ENCODE measurements at regions not wholly inside any gene's neighbourhood (a gene's known extent, or its start where the extent isn't known, plus 50 kb on each side); places are given as distances from the start of the nearest gene placed in this dataset.
"Not testable (repeated sequence)": the region's sequence is repeated elsewhere in the genome, so short reads cannot be mapped to it uniquely, and the experiment has no call there.

DNA sequence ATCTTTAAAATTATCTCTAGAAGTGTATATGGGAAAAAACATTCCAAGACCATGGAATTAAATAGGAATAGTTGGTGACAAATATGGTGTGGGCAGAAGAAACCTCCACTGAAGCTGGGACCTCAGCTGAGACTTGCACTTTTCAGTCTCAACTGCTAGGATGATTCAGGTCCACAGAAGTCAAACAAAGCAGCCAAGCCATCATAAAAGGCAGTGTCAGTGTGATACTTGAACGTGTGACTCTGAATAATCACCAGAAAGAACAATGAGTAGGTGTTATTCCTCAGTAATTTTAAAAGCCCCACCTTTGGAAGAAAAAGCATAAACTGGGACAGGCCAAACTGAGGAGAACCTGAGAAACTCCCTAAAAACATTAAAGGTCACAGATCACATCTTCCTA, 90.7 kb downstream of the ZNF281 start:
- no peak for DNase-seq (ENCODE audit: low spot score)

DNA sequence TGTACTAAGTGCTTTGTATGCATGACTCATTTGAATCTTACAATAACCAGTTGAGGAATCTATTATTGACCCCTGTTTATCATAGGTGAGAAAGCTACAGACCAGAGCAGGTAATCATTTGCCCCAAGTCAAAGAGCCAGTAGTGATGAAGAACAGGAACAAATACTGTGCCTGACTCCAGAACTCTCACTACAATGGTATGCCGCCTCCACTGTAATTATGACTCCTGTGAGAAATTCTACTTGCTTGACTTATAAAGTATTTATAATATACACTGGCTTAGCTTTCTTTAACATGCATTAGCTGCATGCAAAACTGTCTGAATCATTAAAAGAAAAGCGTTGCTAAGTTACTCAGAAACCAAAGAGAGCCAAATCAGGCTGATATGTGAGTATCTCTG, 92.6 kb downstream of the ZNF281 start:
- no peak for DNase-seq (ENCODE audit: low spot score)

DNA sequence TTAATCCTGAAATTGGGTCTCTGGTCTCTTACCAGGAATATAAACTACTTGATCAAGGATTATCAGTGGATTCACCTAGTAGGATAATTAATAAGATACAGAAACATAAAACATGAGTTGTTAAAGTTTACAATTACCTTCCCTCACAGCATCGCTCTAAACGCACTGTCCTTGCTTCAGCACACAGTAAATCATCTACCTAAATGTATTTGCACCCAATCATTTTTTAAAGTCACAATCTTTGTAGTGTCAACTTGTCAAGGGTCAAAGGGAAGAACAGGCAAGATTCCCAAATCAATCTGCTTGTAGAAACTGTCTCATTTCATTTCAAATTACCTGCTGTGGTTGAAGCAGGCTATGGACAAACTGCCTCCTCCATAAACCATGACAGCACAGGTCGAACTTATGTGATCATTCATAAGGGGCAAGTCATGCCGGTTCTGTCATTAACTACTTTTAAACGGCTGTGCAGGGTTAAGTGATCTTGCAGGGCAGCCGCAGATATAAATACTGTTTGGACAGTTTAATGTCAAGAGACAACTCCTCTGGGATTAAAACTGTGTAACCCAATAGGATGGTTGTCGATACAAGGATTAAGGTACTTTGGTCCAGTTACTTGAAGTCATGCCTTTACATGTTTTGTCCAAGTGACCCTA, 93.6 kb downstream of the ZNF281 start:
- no peak for DNase-seq (ENCODE audit: low spot score)

DNA sequence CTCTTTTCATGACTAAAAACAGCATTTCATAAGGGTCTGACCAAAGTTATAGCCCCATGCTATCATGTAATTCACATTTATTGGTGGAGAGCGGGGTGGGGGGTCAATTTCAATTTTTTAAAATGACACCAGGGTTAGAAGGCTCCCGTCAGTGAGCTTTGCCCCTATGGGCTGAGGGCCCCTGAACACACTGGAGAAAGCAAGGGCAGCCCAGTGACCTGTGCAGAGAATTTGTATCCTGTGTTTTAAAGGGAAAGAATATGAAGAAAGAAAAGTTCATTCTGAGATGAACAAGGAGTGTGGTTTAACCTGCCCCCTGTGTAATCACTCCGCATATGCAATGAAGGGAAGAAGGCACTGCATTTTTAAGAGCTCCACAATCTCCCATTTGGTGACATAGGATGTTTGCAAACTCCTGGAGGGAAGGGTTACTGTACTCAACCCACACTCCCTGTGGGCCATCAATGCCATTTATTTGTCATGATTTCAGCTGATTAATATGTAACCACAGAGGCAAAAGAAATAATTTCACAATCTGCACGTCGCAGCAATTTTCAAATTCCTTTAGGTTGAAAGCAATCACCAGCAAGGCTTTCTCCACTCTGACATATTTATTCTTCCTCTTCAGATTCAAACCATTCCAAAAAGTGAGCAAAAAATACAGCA, 95.6 kb downstream of the ZNF281 start:
- DNase-seq (ENCODE audit: low spot score), result no peak

DNA sequence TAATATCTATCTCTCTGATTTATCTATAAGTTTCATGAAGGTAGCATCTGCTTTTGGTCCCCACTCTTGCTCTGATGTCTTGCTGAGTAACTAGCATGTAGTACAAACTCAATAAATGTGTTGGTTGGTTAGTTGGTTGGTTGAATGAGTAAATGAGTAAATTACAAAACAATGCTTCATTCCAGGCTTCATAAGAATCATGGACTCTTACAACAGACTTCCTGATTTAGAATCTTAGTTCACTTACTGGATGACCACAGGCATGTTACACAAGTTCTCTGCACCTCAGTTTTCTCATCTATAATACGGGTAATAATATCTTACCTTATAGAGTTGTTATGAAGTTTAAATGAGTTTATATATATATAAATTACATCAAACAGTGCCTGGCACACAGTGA, 98.6 kb downstream of the ZNF281 start:
- no peak for DNase-seq (ENCODE audit: low spot score)

DNA sequence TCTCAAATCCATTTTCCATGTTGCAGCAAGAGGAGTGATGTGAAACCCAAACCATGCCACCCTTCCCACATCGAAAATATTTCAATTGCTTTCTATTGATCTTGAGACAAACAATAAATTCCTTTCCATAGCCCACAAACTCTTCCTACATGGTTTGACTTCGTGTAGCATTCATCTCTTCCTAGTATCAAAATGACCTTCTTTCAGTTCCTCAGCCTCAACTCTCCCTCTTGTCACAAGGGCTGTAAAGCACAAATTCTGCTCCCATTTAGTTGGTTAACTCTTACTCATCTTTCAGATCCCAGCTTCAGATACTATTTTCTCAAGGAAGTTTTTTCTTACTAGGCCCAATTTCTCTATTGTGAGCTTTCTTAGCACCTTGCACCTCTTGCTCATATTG, 99.0 kb downstream of the ZNF281 start:
- no peak for DNase-seq (ENCODE audit: low spot score)

DNA sequence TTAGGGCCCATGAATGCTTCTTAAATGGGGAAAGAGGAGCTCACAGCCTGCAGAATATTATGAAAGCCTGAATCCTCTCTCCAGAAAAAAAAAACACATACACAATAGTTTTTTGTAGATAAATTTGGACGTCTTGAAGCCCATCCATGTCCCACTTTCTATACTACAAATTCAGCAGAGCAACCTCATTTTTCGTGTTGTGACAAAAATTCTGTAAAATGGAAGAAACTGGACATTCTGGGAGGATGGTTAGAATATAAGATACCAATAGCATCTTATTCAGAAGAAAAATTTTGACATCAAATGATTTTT, 102.1 kb downstream of the ZNF281 start:
- no peak for DNase-seq (ENCODE audit: low spot score)

DNA sequence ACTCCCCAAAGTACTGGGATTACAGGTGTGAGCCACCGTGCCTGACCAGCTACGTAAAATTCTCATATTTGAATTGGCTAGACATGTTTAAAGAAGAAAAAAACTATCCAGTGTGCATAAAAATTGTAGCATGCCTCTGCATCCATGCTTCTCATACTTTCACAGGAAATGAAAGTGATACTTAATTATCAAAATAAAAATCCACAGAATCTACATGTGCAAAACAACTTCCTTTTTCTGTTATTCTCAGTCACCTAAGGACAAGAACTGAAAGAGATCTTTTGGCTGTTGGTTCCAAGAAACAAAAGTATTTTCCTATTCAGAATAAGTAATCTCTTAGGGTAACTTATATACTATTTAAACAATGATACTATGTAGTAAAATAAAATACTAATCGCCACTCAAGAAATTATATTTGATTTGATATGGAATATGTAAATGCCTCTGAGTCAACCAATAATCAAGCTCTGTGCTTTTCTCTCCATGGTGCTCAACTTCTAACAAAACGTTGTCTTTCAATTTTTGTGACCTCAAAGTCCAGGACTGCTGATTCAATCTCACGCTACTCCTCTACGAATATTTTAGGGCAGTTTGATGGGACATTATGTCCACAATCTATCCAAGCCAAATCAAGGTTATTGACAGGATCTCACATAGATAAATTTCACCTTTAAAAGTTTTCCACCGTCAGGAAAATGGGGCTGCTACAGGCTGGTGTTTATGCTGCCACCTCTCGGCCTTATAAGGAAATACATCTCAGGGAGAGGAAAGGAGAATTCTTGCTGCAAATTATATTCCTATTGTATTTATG, 102.7 kb downstream of the ZNF281 start:
- peak; percentile 52 for DNase-seq (ENCODE audit: low spot score)

DNA sequence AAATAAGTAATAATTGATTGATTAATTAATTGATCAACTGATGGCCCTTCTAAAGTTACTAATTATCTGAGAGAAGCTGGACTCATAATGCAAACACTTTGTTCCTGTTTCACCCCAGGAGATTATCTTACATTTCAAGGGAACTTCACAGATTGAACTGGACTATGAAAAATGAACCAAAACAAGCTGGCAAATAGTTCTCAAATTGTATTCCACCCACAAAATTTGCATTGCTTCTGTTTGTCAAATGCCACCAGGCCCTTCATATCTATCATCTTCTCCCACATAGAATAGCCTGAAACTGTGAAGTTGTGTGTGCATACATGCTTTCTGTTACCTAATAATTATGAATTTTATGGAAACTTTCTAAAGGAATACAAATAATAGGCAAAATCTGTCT, 104.0 kb downstream of the ZNF281 start:
- no peak for DNase-seq (ENCODE audit: low spot score)

DNA sequence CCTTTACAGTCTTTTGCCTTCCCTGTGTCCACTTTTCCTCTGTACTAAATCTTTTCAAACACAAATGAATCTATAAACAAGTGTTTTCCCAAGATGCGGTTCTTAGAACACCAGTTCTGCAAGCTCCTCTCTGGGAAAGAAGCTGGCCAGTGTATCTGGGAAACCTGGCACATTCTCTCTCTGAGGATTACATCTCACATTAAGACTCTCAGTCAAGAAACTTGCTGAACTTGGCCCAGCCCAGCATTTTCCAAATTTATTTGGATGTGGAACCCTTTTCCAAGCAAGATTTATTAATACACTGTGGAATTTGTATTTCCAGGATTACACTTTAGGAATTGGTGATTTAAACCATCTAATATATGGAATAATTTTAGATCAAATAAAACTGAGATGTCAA, 105.7 kb downstream of the ZNF281 start:
- DNase-seq (ENCODE audit: low spot score), result no peak

DNA sequence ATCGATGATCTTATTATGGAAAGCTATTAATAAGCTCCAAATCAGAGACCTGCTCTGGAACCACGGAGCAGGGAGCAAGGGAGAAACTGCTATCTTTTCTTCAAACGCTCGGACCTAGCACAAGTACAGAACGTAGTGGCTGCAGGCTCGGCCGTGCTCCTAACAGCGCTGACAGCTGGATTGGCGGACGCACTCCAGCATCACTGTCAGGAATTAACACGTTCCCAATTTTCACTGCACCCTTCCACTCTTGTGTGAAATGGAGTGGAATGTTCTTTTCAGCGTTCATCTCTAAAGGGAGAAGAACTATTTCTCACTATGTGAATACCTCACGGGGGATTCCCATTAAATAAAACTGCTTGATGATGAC, 106.9 kb downstream of the ZNF281 start:
- DNase-seq (ENCODE audit: low spot score), result no peak

DNA sequence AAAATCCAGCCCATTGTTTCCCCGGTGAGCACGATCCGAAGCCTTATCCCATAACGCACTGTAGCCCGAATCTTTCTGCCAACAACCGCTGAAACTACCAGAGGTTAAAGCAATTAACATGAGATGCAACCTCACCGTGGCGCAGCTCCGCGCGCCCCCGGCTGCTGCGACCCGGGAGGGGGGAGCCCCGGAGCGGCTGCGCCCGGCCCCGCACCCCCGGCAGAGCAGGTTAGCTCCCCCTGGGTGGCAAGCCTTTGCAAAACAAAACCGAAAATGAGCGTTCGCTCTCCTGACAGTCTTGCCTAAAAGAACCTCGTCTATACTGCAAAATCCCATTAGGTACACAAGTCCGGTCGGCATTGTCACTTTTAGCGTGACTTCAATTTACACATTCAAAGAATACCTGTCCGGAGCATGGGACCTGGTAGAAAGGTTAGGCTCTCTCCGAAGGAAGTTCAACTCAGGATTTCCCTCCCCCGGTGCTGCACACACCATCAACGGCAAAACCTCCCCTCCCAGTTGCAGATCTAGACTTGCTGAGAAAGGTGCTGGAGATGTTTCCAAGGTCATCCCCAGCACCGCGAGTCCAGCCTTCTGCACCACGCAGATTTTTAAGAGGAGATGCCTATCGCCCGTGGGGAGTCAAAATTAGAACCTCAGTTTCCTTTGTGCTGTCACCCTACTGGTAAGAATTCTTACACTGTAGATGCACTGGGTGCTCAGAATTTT, 107.5 kb downstream of the ZNF281 start:
- peak; percentile 14 for DNase-seq (ENCODE audit: low spot score)

DNA sequence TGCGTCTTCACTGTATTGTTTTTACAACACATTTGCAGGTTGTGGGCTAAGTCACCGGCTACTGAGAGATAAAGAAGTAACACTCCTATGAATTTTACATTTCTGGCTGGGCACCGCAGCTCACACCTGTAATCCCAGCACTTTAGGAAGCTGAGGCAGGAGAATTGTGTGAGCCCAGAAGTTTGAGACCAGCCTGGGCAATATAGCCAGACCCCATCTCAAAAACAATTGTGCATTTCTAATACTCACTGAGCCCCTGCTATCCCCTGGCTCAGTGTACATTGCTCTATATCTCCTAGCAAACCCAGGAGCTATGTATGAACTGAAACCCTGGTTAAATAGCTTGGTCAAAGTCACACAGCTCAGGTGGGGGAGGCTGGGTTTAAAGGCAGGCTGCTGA, 108.7 kb downstream of the ZNF281 start:
- no peak for DNase-seq (ENCODE audit: low spot score)

DNA sequence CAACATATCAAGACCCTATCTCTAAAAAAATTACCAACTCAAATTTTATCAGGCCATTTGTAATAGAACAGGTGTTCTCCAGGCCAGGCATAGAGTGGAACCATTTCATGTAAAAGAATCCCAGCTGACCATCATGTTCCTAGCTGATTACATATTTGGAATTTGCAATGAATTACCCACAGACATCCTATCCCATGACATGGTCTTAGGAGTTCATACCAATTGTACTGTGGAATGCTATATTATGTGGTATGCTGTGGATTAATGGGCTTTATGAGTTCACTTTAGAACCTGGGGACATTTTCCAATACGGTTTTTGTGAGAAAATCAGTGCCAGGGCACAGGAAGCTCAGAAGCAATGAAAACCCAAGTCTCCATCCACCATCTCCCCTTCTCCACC, 110.3 kb downstream of the ZNF281 start:
- no peak for DNase-seq (ENCODE audit: low spot score)

DNA sequence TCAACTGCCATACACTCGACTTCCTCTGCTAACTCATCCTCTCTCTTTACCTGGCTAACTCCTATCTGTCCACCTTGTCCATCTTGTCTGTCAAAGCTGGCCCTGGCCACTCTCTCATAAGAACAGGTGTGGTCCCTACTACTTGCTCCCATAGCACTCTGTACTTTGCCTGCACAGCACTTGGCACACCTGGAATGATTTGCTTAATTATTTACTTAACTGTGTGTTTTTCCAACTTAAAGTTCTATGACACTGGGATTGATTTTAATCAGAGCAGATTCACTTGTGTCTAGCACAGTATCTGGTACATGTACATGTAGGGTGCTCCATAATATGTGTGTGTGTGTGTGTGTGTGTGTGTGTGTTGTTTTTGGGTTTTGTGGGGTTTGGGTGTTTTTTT, 111.6 kb downstream of the ZNF281 start:
- DNase-seq (ENCODE audit: low spot score), result no peak

DNA sequence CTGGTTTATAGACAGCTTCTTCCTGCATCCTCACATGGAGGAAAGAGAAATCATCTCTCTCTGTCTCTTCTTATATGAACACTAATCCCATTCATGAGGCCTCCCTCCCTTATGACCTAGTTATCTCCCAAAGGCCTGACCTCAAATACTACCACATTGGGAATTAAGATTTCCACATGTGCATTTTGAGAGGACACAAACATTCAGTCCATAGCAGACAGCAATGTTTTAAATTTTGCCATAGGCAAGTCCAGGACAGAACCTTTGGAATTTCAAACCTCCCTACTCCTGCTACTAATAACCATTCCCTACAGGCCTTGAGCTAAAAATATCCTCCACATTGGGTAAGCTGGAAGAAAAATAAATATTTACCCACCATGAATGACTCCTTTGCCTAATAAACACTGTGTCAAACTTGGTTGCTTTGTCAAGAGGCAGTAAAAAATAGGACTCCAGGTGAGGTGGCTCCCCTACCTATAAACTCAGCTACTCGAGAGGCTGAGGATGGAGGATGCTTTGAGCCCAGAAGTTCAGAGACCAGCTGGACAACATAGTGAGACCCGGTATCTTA, 113.7 kb downstream of the ZNF281 start:
- no peak for DNase-seq (ENCODE audit: low spot score)

DNA sequence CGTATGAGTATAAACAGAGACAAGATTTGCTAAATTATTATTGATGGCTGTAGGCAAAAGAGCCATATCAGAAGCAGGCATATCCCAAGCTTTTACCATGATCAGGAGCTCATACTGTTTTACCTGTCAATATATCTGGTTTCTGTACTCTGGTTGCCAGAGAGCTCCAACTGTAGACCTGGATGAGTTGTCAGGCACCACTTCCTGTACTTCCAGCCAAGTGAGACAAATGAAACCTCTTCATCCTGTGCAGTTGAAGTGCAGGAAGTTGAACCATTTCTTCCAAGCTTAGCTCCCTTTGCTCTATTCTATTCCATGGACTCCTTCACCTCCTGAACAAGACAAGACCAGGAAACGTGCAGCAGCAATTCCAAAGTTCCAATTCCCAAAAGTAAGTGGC, 115.6 kb downstream of the ZNF281 start:
- DNase-seq (ENCODE audit: low spot score), result no peak

DNA sequence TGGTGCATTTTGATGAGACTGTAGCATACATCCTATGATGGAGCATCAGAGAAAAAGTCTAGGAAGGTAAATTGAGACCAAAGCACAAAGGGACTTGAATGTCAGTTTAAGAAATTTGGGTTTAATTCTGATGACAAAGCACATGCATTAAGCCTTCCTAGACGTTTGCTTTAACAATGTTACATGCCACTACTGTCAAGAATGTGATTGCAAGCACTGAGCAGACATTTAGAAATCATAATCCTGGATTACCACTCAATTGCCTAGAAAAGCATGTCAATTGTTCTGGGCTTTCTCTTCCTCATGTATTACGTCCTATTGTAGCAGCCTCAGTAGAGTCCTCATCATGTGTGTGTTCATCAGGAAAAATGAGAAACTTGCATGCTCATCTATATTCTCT, 117.1 kb downstream of the ZNF281 start:
- no peak for DNase-seq (ENCODE audit: low spot score)

DNA sequence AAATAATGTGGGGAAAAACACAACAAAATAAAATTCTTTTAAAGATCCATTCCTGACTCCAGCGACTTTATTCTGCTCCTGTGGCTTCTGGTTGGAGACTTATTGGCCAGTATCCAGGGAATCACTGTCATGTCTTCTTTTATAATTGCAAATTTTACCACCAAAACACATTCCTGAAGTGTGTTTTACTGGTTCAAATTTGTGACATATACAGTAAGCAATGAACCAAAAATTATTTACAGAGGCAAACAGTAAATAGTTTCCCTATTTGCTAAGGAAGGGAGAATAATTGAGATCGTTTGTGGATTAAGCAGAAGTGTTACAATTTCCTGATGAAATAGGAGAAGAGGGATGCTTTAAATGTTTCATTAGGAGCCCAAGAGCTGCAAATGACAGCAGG, 118.7 kb downstream of the ZNF281 start:
- no peak for DNase-seq (ENCODE audit: low spot score)

DNA sequence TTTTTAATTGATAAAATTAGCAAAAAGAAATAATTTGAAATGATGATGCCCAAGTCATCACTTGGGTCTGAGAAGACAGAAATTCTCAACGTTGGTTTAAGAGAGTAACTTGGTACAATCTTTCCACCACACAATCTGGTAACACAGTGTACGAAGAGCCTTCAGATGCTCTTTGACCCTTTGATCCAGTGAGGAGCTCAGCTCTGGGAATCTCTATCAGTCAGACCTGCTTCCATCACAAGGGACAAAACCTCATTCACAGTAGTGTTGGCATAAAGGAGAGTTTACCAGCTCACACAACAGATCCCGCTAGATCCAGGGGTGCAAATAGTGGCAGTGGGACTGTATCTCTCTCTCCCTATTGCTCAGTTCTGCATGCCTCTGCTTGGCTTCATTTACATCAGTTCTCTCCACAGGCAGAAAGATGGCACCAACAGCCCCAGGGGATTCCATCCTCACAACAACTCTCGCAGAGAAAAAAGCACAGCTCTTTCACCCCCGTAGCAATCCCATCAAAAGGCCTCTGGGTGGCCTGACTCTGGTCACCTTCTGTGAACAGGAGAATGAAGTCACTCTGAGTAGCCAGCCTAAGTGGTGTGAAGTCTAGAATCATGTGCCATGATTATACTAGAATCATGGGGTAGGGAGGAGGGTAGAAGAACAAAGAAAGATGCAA, 119.7 kb downstream of the ZNF281 start:
- DNase-seq (ENCODE audit: low spot score), result peak; percentile 43

DNA sequence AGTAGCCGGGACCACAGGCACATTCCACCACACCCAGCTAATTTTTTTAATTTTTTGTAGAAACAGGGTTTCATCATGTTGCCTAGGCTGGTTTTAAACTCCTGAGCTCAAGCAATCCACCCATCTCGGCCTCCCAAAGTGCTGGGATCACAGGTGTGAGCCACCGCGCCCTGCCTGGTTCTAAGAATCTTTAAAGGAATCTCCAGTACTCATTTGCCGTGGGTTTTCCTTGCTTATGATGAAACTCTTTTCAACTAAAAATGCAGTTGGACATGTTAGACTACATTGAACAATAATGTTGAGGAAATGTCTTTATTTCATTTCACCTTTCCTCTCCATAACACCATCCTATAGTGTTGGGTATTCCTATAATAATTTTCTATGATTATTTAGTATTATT, 121.6 kb downstream of the ZNF281 start:
- no peak for DNase-seq (ENCODE audit: low spot score)

DNA sequence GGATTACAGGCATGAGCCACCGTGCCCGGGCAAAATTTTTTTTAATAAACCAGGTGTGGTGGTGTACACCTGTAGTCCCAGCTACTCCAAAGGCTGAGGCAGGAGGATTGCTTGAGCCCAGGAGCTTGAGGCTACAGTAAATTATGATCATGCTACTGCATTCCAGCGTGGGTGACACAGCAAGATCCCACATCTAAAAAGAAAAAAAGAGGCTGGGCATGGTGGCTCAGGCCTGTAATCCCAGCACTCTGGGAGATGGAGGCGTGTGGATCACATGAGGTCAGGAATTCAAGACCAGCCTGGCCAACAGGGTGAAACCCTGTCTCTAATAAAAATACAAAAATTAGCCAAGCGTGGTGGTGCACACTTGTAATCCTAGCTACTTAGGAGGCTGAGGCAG, 125.6 kb downstream of the ZNF281 start:
- not testable (repeated sequence) for DNase-seq (ENCODE audit: low spot score)
